Lung (tissue), 11 donors: ENCODE measurements at regions not wholly inside any gene's neighbourhood (a gene's known extent, or its start where the extent isn't known, plus 50 kb on each side); places are given as distances from the start of the nearest gene placed in this dataset.

Experiments
- ATAC-seq: fragments of 200-7000 bp; cut with Tn5 transposase; one replicate; pipeline ENCODE4 v1.9.1; 2020; ENCODE audit warnings: moderate number of reproducible peaks; ENCODE audit not compliant: insufficient read depth, low FRiP score
- DNase-seq, 3 donors: peaks; one replicate each; pipeline ENCODE4 v3.0.0-alpha.2; 2013 to 2017
- H3K27ac ChIP-seq, 2 donors: one replicate each; pipeline ENCODE4 v1.5.1; 2013; ENCODE audit warnings: mild to moderate bottlenecking in 2 of 2, moderate library complexity in 2 of 2, control low read depth in 1 of 2, inconsistent platforms in 1 of 2, low read depth in 1 of 2, low read length in 1 of 2
- H3K27me3 ChIP-seq, 3 donors: one replicate each; pipeline ENCODE4 v1.5.1; 2013; ENCODE audit warnings: low read length in 2 of 3; ENCODE audit not compliant: control insufficient read depth in 3 of 3, insufficient read depth in 3 of 3
- H3K36me3 ChIP-seq, 4 donors: one replicate each; pipeline ENCODE4 v1.5.1; 2013; ENCODE audit warnings: low read length in 4 of 4, mild to moderate bottlenecking in 1 of 4, moderate library complexity in 1 of 4; ENCODE audit not compliant: control insufficient read depth in 4 of 4, insufficient read depth in 4 of 4
- H3K4me1 ChIP-seq, 5 donors: one replicate each; pipeline ENCODE4 v1.5.1; 2013; ENCODE audit warnings: low read length in 5 of 5, mild to moderate bottlenecking in 2 of 5, moderate library complexity in 1 of 5; ENCODE audit not compliant: control insufficient read depth in 5 of 5, insufficient read depth in 5 of 5
- H3K4me3 ChIP-seq: one replicate; pipeline ENCODE4 v1.5.1; 2013; ENCODE audit warnings: mild to moderate bottlenecking, control low read depth, moderate library complexity
- H3K9ac ChIP-seq, 2 donors: one replicate each; pipeline ENCODE4 v1.5.1; 2013; ENCODE audit warnings: low read length in 2 of 2, control low read depth in 1 of 2; ENCODE audit not compliant: insufficient read depth in 1 of 2
- H3K9me3 ChIP-seq, 4 donors: one replicate each; pipeline ENCODE4 v1.5.1; 2013; ENCODE audit warnings: low read length in 3 of 4, mild to moderate bottlenecking in 1 of 4, moderate library complexity in 1 of 4; ENCODE audit not compliant: control insufficient read depth in 4 of 4, insufficient read depth in 3 of 4
- WGBS, 2 donors: extraction: QIAGEN DNeasy Blood & Tissue Kit; methylation state at CpG; one replicate each; pipeline ENCODE4 v1.1.7; 2013; 5-methylcytosine and 5-hydroxymethylcytosine counted together
- TF ChIP-seq, protein P1 (sequence below): IDR thresholded peaks from 2 replicates; pipeline ENCODE4 v1.5.1; 2012; ENCODE audit warnings: mild to moderate bottlenecking; ENCODE audit errors: control extremely low read depth, extremely low read depth
- donor health status: control.
- donor health status: control.
- donor health status: Bipolar disorder and iron deficiency.
- donor health status: healthy.
- donor health status: DM: yes; HTN: yes; CAD: no.

DNA sequence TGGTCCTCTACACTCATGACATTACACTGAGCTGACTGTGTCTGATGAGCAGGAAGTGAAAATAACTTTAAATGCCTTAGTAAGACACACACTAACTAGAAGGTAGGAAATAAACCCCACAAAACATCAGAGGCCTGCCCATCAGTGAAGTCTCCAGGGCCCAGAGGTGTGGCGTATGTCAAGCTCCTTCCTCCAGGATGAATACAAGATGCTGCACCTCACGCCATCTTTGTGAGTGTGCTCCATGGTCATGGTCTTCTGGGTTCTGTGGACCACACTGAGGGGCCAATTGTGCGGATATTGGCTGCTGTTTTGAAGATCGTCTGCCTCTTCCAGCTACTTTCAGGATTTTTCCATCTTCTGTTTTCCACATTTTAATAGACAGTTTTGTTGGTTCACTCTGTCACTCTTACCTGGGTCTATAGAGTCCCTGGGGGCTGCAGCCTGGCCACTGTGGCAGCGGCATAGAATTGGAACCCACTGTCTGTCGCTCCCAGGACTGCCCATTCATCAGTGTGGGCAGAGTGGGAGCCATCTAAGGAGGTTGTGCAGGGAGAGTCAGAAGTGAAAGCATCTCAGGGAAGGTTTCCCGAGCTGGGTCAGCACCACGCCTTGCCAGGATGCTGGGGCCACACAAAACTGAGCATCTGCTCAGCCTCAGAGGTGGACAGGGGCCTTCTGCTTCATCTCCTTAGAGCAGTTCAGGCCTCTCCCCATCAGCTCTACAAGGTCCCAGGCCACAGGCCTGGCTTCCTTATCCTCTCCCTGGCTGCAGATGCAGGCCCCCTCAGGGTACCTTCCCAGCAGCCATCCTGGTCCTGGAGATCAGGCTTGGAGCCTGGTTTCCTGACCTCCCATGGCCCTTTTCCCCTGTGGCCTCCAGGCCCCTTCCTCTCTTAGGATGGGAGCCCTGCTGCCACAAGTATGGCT, 57.5 kb upstream of the C14orf180 start:
- H3K9ac ChIP-seq: no peak overlapping the region
- no peaks in the 10 kb centered on the region for H3K27me3 ChIP-seq
- TF ChIP-seq, protein P1, sequence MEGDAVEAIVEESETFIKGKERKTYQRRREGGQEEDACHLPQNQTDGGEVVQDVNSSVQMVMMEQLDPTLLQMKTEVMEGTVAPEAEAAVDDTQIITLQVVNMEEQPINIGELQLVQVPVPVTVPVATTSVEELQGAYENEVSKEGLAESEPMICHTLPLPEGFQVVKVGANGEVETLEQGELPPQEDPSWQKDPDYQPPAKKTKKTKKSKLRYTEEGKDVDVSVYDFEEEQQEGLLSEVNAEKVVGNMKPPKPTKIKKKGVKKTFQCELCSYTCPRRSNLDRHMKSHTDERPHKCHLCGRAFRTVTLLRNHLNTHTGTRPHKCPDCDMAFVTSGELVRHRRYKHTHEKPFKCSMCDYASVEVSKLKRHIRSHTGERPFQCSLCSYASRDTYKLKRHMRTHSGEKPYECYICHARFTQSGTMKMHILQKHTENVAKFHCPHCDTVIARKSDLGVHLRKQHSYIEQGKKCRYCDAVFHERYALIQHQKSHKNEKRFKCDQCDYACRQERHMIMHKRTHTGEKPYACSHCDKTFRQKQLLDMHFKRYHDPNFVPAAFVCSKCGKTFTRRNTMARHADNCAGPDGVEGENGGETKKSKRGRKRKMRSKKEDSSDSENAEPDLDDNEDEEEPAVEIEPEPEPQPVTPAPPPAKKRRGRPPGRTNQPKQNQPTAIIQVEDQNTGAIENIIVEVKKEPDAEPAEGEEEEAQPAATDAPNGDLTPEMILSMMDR: no peak
- no peak overlapping the region for H3K4me3 ChIP-seq
- H3K27ac ChIP-seq: no peak overlapping the region
- DNase-seq: no peak
- H3K9me3 ChIP-seq: peaks cover 0 to 8% (median 2%) of the 10 kb centered on the region in 4 donors
- no peak for ATAC-seq
- no peaks in the 10 kb centered on the region for H3K4me1 ChIP-seq
- no peaks in the 10 kb centered on the region for H3K36me3 ChIP-seq
- 91 to 93% methylated on average over 8 of the region's 8 CpGs for WGBS, 2 donors

DNA sequence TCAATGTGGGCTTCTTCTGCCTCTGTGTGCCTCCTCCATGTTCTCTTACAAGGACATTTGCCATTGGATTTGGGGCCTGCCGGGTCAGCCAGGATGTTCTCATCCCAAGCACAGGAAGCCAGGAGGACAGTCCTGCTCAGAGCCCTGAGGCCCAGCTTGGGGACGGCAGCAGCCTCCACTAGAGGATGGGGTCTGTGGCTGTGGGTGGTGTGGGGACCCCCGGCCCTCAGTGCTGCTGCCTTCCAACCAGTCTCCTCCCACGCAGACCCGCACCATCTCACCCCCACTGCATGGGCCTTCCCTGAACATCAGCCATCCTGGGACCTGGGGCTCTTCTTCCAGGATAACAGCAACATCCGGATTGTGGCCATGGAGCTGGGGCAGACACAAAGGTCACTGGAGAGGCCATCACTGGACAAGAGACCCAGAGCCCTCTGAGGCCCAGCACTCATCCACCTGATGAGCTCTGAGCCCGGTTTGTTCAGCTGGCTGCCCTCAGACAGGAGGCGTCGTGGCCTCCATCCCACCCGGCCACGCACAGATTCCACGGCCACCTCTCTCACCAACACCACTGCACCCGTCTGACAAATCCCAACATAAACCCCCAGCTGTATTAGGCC, 56.5 kb upstream of the C14orf180 start:
- Histone ChIP-seq H3K36me3 (no peaks in the 10 kb centered on the region), H3K27me3 (no peaks in the 10 kb centered on the region), H3K9me3 (peaks cover 0 to 8% (median 2%) of the 10 kb centered on the region in 4 donors), H3K4me3 (no peak overlapping the region), H3K4me1 (no peaks in the 10 kb centered on the region), H3K9ac (no peak overlapping the region), H3K27ac (no peak overlapping the region)
- 94% methylated on average over 13 of the region's 13 CpGs for WGBS, 2 donors
- DNase-seq: no peak
- no peak for ATAC-seq
- TF ChIP-seq, protein P1: no peak

DNA sequence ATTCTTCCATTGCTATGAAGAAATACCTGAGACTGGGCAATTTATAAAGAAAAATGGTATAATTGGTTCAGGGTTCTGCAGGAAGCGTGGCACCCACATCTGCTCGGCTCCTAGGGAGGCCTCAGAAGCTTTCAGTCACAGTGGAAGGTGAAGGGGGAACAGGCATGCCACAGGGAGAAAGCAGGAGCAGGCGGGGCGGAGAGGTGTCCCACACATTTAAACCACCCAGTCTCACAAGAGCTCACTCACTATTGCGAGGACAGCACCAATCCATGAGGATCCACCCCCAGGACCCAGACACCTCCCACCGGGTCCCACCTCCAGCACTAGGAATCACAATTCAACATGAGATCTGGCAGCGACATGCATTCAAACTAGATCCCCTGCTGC, 56.0 kb upstream of the C14orf180 start:
- Histone ChIP-seq H3K36me3 (no peaks in the 10 kb centered on the region), H3K27me3 (no peaks in the 10 kb centered on the region), H3K9me3 (peaks cover 0 to 8% (median 2%) of the 10 kb centered on the region in 4 donors), H3K4me1 (no peaks in the 10 kb centered on the region), H3K4me3 (no peak overlapping the region), H3K27ac (no peak overlapping the region), H3K9ac (no peak overlapping the region)
- ATAC-seq: no peak
- no peak for DNase-seq
- 80 to 90% methylated on average over 7 of the region's 7 CpGs for WGBS, 2 donors
- TF ChIP-seq, protein P1: no peak
